ENCODE measurements at regions not wholly inside any gene's neighbourhood (a gene's known extent, or its start where the extent isn't known, plus 50 kb on each side); places are given as distances from the start of the nearest gene placed in this dataset.
"Not testable (repeated sequence)": the region's sequence is repeated elsewhere in the genome, so short reads cannot be mapped to it uniquely, and the experiment has no call there.

- no peak for DNase-seq
- H3K27ac Mint-ChIP-seq: no peak overlapping the region
- H3K36me3 Mint-ChIP-seq: no peaks in the 10 kb centered on the region
- no peak for ATAC-seq (ENCODE audit: low read depth)
- no peak overlapping the region for H3K4me3 Mint-ChIP-seq
- H3K9me3 Mint-ChIP-seq: no peaks in the 10 kb centered on the region
- no peaks in the 10 kb centered on the region for H3K4me1 Mint-ChIP-seq
- H3K27me3 Mint-ChIP-seq: no peaks in the 10 kb centered on the region
- POLR2A ChIA-PET: no interaction called here
Observed at GRCh38 chr5:51802551-51803184, 419.4 kb downstream of the ISL1 start.

GRCh38 chr5:51806677-51807076, 423.4 kb downstream of the ISL1 start:
- no peak for DNase-seq
- H3K27me3 Mint-ChIP-seq: no peaks in the 10 kb centered on the region

GRCh38 chr5:51810592-51810991, 427.3 kb downstream of the ISL1 start:
- Mint-ChIP-seq H3K4me3 (no peak overlapping the region), H3K27me3 (no peaks in the 10 kb centered on the region), H3K4me1 (no peaks in the 10 kb centered on the region), H3K9me3 (peaks cover 1% of the 10 kb centered on the region), H3K27ac (no peak overlapping the region), H3K36me3 (no peaks in the 10 kb centered on the region)
- ATAC-seq (ENCODE audit: low read depth): no peak
- POLR2A ChIA-PET: no interaction called here
- DNase-seq: no peak

More at GRCh38 chr5:51806677-51807076, 423.4 kb downstream of the ISL1 start:
- ATAC-seq (ENCODE audit: low read depth): no peak
- Mint-ChIP-seq H3K27ac (no peak overlapping the region), H3K4me1 (no peaks in the 10 kb centered on the region), H3K9me3 (peaks cover 1% of the 10 kb centered on the region), H3K36me3 (no peaks in the 10 kb centered on the region), H3K4me3 (no peak overlapping the region)
- POLR2A ChIA-PET: no interaction called here

- H3K36me3 Mint-ChIP-seq: no peaks in the 10 kb centered on the region
- POLR2A ChIA-PET: no interaction called here
- no peak overlapping the region for H3K27ac Mint-ChIP-seq
- H3K9me3 Mint-ChIP-seq: peaks cover 2% of the 10 kb centered on the region
- no peaks in the 10 kb centered on the region for H3K27me3 Mint-ChIP-seq
- ATAC-seq (ENCODE audit: low read depth) (no peak), DNase-seq (no peak)
- H3K4me3 Mint-ChIP-seq: no peak overlapping the region
- H3K4me1 Mint-ChIP-seq: no peaks in the 10 kb centered on the region
Observed at GRCh38 chr5:51811883-51812471, 428.7 kb downstream of the ISL1 start.

GRCh38 chr5:51814817-51815216, 431.6 kb downstream of the ISL1 start:
- H3K9me3 Mint-ChIP-seq; ATAC-seq (ENCODE audit: low read depth); H3K36me3 Mint-ChIP-seq; H3K27me3 Mint-ChIP-seq; DNase-seq; H3K4me1 Mint-ChIP-seq; POLR2A ChIA-PET; H3K27ac Mint-ChIP-seq; H3K4me3 Mint-ChIP-seq: not testable (repeated sequence)

GRCh38 chr5:51816427-51816826, 433.2 kb downstream of the ISL1 start:
- no peak for DNase-seq
- ATAC-seq (ENCODE audit: low read depth): no peak
- POLR2A ChIA-PET: no interaction called here
- Mint-ChIP-seq H3K9me3 (peaks cover 1% of the 10 kb centered on the region), H3K4me1 (no peaks in the 10 kb centered on the region), H3K36me3 (no peaks in the 10 kb centered on the region), H3K27me3 (no peaks in the 10 kb centered on the region), H3K27ac (no peak overlapping the region), H3K4me3 (no peak overlapping the region)

GRCh38 chr5:51821697-51822096, 438.4 kb downstream of the ISL1 start:
- DNase-seq: no peak
- no peaks in the 10 kb centered on the region for H3K27me3 Mint-ChIP-seq
- no peaks in the 10 kb centered on the region for H3K36me3 Mint-ChIP-seq
- H3K27ac Mint-ChIP-seq: no peak overlapping the region
- no peak overlapping the region for H3K4me3 Mint-ChIP-seq
- H3K9me3 Mint-ChIP-seq: no peaks in the 10 kb centered on the region
- POLR2A ChIA-PET: no interaction called here
- ATAC-seq (ENCODE audit: low read depth): no peak
- no peaks in the 10 kb centered on the region for H3K4me1 Mint-ChIP-seq

GRCh38 chr5:51829230-51829629, 446.0 kb downstream of the ISL1 start:
- no peak for ATAC-seq (ENCODE audit: low read depth)
- H3K27ac Mint-ChIP-seq: no peak overlapping the region
- POLR2A ChIA-PET: no interaction called here

GRCh38 chr5:51829691-51830090, 446.4 kb downstream of the ISL1 start:
- ATAC-seq (ENCODE audit: low read depth): no peak
- Mint-ChIP-seq H3K27me3 (no peaks in the 10 kb centered on the region), H3K36me3 (no peaks in the 10 kb centered on the region), H3K27ac (no peak overlapping the region), H3K4me1 (no peaks in the 10 kb centered on the region), H3K9me3 (peaks cover 2% of the 10 kb centered on the region), H3K4me3 (no peak overlapping the region)
- POLR2A ChIA-PET: no interaction called here
- DNase-seq: no peak

More at GRCh38 chr5:51829230-51829629, 446.0 kb downstream of the ISL1 start:
- no peak for DNase-seq
- H3K4me1 Mint-ChIP-seq: no peaks in the 10 kb centered on the region
- H3K36me3 Mint-ChIP-seq: no peaks in the 10 kb centered on the region
- peaks cover 2% of the 10 kb centered on the region for H3K9me3 Mint-ChIP-seq
- H3K27me3 Mint-ChIP-seq: no peaks in the 10 kb centered on the region
- no peak overlapping the region for H3K4me3 Mint-ChIP-seq

- POLR2A ChIA-PET: no interaction called here
- DNase-seq (no peak), ATAC-seq (ENCODE audit: low read depth) (no peak)
- Mint-ChIP-seq H3K36me3 (no peaks in the 10 kb centered on the region), H3K27me3 (no peaks in the 10 kb centered on the region), H3K9me3 (peaks cover 2% of the 10 kb centered on the region), H3K27ac (no peak overlapping the region), H3K4me3 (no peak overlapping the region), H3K4me1 (no peaks in the 10 kb centered on the region)
Observed at GRCh38 chr5:51832934-51833470, 449.8 kb downstream of the ISL1 start.

- peaks cover 2% of the 10 kb centered on the region for H3K9me3 Mint-ChIP-seq
- no peaks in the 10 kb centered on the region for H3K4me1 Mint-ChIP-seq
- DNase-seq: no peak
- no peak overlapping the region for H3K4me3 Mint-ChIP-seq
- no peak overlapping the region for H3K27ac Mint-ChIP-seq
- POLR2A ChIA-PET: no interaction called here
- no peaks in the 10 kb centered on the region for H3K27me3 Mint-ChIP-seq
- no peak for ATAC-seq (ENCODE audit: low read depth)
- H3K36me3 Mint-ChIP-seq: no peaks in the 10 kb centered on the region
Observed at GRCh38 chr5:51838459-51838858, 455.2 kb downstream of the ISL1 start.

GRCh38 chr5:51843893-51844292, 460.6 kb downstream of the ISL1 start:
- ATAC-seq (ENCODE audit: low read depth): no peak
- Mint-ChIP-seq H3K36me3 (no peaks in the 10 kb centered on the region), H3K4me1 (no peaks in the 10 kb centered on the region), H3K27me3 (no peaks in the 10 kb centered on the region), H3K27ac (no peak overlapping the region), H3K9me3 (peaks cover 5% of the 10 kb centered on the region), H3K4me3 (no peak overlapping the region)
- POLR2A ChIA-PET: no interaction called here
- no peak for DNase-seq

- no peaks in the 10 kb centered on the region for H3K4me1 Mint-ChIP-seq
- no peak overlapping the region for H3K4me3 Mint-ChIP-seq
- peaks cover 5% of the 10 kb centered on the region for H3K9me3 Mint-ChIP-seq
- no peak for ATAC-seq (ENCODE audit: low read depth)
- H3K27me3 Mint-ChIP-seq: no peaks in the 10 kb centered on the region
- H3K27ac Mint-ChIP-seq: no peak overlapping the region
- DNase-seq: no peak
- no peaks in the 10 kb centered on the region for H3K36me3 Mint-ChIP-seq
- POLR2A ChIA-PET: no interaction called here
Observed at GRCh38 chr5:51846015-51846414, 462.8 kb downstream of the ISL1 start.

GRCh38 chr5:51859624-51860023, 476.4 kb downstream of the ISL1 start:
- no peaks in the 10 kb centered on the region for H3K4me1 Mint-ChIP-seq
- no peak overlapping the region for H3K27ac Mint-ChIP-seq

More at GRCh38 chr5:51859624-51860023, 476.4 kb downstream of the ISL1 start:
- H3K36me3 Mint-ChIP-seq: no peaks in the 10 kb centered on the region
- DNase-seq (no peak), ATAC-seq (ENCODE audit: low read depth) (no peak)
- no peak overlapping the region for H3K4me3 Mint-ChIP-seq
- H3K27me3 Mint-ChIP-seq: no peaks in the 10 kb centered on the region
- POLR2A ChIA-PET: no interaction called here
- H3K9me3 Mint-ChIP-seq: peaks cover 3% of the 10 kb centered on the region
